Stimulated activated naive CD8-positive, alpha-beta T cell treated with anti-CD3 and anti-CD28 coated beads, Interleukin-15, Interleukin-2, amounts not matched to agents 100 U/mL and 50 U/mL, for 24 hours (primary cell): ENCODE measurements at regions not wholly inside any gene's neighbourhood (a gene's known extent, or its start where the extent isn't known, plus 50 kb on each side); places are given as distances from the start of the nearest gene placed in this dataset.
"Not testable (repeated sequence)": the region's sequence is repeated elsewhere in the genome, so short reads cannot be mapped to it uniquely, and the experiment has no call there.

ENCODE experiments used
- ATAC-seq: fragments of 150-1000 bp; cut with Tn5 transposase; one replicate; pipeline ENCODE4 v1.10.0; 2021
- DNase-seq: peaks from one replicate; pipeline ENCODE4 v3.0.0; 2021

- no peak for DNase-seq
- ATAC-seq, result no peak
Measured at GRCh38 chr14:101616202-101616601, 54.9 kb downstream of the DIO3 start.

- DNase-seq, result no peak
- no peak for ATAC-seq
Measured at GRCh38 chr14:101619484-101619883, 58.2 kb downstream of the DIO3 start.

- ATAC-seq (no peak), DNase-seq (no peak)
Measured at GRCh38 chr14:101620031-101620788, 58.9 kb downstream of the DIO3 start.

- ATAC-seq (peak; percentile 35), DNase-seq (no peak)
Measured at GRCh38 chr14:101620821-101621785, 59.8 kb downstream of the DIO3 start.

DNA sequence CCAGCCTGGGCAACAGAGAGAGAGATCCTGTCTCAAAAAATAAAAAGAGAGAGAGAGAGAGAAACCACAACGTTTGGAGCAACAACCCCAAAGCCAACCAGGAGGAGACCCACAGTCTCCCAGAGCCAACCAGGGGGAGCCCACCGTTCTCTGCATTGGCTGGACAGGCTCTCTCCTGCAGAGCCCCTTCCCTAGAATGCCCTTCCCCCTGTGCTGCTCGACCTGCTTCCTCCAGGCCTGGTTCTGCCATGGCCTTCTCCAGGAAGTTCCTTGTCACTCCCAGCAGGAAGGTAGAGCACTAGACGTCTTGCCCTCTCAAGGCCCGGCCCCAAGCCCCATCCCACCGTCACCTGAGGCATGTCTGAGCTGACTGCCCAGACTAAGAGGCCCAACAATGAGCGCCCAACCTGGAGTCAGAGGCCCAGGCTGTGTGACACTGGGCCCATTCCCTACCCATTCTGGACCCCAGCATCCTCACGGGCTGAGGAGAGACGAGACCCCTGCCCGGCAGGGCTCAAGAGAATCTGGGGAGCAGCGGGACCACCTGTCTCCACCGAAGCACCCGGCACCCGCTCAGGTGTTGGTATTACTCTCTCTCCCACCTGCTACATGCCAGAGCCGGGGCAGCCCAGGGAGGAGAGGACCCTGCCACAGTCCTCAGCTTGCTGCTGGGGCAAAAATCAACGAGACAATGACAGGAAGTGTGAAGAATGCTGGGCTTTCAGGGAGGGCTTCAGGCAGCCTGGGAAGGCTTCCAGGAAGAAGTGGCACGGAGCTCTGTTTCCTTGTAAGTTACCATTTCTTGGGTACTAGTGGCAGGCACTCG lies 61.2 kb downstream of the DIO3 start:
- DNase-seq (no peak), ATAC-seq (no peak)

DNA sequence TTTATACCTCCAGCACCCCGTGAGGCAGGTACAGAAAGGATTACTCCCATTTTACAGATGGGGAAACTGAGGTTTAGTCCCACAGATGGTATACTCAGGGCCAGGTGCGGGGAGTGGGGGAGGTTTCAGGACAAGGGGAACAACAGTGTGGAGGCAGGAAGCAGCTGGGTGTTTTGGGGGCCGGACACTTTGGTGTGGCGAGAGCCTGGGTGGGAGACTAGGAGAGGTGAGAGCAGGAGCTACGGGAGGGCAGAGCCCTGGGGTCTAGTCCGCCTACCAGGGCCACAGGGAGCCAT lies 61.7 kb downstream of the DIO3 start:
- DNase-seq (no peak), ATAC-seq (no peak)

DNA sequence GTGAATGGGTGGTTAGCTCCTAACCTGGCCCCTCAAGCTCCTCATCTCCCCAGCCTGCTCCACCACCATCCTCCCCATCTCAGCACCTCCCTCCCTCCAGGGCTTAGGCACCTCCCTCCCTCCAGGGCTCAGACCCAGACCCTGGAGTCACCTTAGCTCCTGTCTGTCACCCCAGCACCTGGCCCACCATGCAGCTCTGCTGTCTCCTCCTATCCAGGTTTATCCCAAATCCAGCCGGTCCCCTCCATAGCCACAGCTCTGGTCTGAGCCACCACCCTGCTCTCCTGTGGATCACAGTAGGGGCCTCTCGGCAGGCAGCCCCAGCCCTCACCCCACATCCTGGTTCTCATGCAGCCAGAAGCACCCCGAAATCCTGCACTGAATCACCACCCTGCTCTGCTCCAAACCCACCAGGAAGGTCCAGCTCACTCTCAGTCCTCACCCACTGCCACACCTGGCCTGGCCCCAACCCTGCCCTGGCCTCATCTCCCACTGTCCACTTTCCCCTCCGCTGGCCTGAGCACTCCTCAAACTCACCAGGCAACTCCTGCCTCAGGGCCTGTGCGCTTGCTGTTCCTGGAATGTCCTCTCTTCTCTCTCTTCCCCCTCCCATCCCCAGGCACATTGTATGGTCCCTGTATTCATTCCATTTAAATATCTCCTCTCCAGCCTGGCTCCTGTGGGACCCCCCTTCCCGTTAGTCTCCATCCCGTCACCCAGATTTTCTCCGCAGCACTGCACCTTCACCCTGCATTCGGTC lies 62.6 kb downstream of the DIO3 start:
- DNase-seq (no peak), ATAC-seq (no peak)

- DNase-seq, result no peak
- no peak for ATAC-seq
Measured at GRCh38 chr14:101624536-101624935, 63.2 kb downstream of the DIO3 start.

- ATAC-seq (no peak), DNase-seq (no peak)
Measured at GRCh38 chr14:101625336-101626097, 64.2 kb downstream of the DIO3 start.

DNA sequence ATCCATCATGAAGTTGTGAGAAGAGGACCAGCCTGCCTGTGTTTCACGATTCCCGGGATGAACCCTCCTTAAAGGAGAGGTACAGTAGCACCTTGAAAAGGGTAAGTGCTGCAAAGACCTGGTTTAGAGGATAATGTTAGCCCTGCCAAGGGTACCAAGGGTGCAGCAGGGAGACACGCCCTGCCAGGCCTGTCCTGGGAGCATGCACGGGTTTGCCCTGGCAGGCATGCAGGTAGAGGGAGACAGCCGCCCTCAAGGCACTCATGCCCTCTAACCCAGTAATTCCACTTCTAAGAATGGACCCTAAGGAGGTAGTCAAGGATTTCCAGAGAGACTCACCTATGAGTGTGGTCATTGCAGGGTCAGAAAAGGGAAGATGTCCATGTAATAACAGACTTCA lies 65.0 kb downstream of the DIO3 start:
- ATAC-seq (no peak), DNase-seq (no peak)

GRCh38 chr14:101627915-101628262 lies 66.6 kb downstream of the DIO3 start:
- DNase-seq (no peak), ATAC-seq (no peak)

DNA sequence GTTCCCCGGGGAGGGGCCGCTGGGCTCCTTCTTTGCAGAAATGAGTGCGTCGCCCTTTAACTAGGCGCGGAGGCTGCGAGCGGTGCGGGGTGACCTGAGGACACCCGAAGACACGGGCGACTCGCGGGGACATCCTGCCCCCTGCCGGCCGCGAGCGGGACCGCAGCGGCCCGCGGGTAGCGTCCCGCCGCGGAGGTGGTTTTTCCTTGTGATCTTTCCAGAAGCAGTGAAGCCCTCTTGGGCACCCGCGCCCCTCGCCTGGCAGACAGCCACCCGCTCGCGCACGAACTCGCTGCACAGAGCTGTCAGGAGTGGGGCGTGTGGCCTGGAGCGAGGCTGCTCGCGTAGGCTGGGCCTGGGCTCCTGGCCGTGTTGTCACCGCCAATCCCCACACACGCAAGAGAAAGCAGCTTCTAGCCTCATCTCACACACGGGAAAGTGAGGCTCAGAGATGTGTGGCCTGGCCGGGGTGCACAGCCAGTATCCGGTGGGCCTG lies 67.2 kb downstream of the DIO3 start:
- DNase-seq (peak; percentile 81), ATAC-seq (peak; percentile 80)

DNA sequence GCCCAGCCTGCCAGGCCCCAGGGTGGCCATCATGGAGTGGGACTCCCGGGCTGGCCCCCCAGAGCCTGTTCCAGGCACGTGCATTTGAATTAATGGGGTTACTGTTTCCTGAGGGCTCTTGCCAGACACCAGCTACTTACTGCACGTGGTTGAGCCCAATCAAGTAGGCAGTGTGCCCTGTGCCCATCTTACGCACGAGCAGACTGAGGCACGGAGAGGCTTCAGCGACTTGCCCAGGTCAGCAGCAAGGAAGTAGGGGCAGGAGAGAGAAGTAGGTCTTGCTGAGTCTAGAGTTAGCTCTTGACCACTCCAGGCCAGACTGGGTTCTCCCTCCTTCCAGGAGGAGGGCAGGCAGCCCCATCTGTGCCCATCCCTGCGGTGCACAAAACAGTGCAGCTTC lies 67.7 kb downstream of the DIO3 start:
- DNase-seq, result no peak
- no peak for ATAC-seq

- no peak for ATAC-seq
- no peak for DNase-seq
Measured at GRCh38 chr14:101630056-101630965, 69.0 kb downstream of the DIO3 start.

- no peak for DNase-seq
- ATAC-seq, result no peak
Measured at GRCh38 chr14:101631199-101631598, 69.9 kb downstream of the DIO3 start.

- ATAC-seq, DNase-seq: not testable (repeated sequence)
Measured at GRCh38 chr14:101631970-101632369, 70.7 kb downstream of the DIO3 start.

DNA sequence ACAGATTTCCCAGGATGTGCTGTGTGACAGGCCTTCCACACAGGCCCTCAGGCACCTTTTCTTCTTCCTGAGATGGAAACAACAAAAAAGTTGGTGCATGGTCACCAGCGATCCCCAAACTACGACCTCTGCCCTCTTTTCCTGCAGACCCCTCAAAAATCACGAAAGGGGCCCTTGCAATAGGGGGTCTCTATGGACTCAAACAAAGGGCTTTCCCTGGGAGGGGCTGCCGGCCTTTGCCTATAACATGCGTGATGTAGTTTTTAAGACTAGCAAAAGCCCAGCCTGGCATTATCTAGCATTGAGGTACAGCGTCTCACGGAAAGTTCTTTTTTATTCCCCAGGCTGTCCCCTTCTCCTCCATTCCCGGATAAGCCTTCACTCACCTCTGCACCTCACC lies 71.2 kb downstream of the DIO3 start:
- ATAC-seq (no peak), DNase-seq (no peak)

- ATAC-seq, result no peak
- DNase-seq, result no peak
Measured at GRCh38 chr14:101633276-101633675, 72.0 kb downstream of the DIO3 start.

- ATAC-seq (no peak), DNase-seq (no peak)
Measured at GRCh38 chr14:101634202-101634849, 73.0 kb downstream of the DIO3 start.
